Left renal pelvis (tissue), 4 donors: ENCODE measurements at regions not wholly inside any gene's neighbourhood (a gene's known extent, or its start where the extent isn't known, plus 50 kb on each side); places are given as distances from the start of the nearest gene placed in this dataset.
A peak's percentile ranks its signal among the peaks of the same experiment; 100 is the strongest.

Experiments used
- DNase-seq, 4 donors: peaks; one replicate each; pipeline ENCODE4 v3.0.0-alpha.2; 2013; ENCODE audit warnings: low read depth in 4 of 4, low spot score in 3 of 4

GRCh38 chr3:104632947-104633346 lies 733.8 kb upstream of the ALCAM start:
- no peak for DNase-seq

GRCh38 chr3:104635872-104636580 lies 730.7 kb upstream of the ALCAM start:
- DNase-seq: no peak

GRCh38 chr3:104642827-104643226 lies 723.9 kb upstream of the ALCAM start:
- DNase-seq: peak in 1 of 4 donors; percentile 6

- DNase-seq: no peak
These were observed 720.5 kb upstream of the ALCAM start for GRCh38 chr3:104646196-104646595.

GRCh38 chr3:104648823-104649222 lies 717.9 kb upstream of the ALCAM start:
- DNase-seq: no peak

- DNase-seq: no peak
These were observed 697.6 kb upstream of the ALCAM start for GRCh38 chr3:104669083-104669482.

- DNase-seq: no peak
These were observed 694.4 kb upstream of the ALCAM start for GRCh38 chr3:104672331-104672730.

GRCh38 chr3:104673981-104674380 lies 692.7 kb upstream of the ALCAM start:
- no peak for DNase-seq

GRCh38 chr3:104676241-104676640 lies 690.5 kb upstream of the ALCAM start:
- DNase-seq: no peak

- no peak for DNase-seq
These were observed 688.8 kb upstream of the ALCAM start for GRCh38 chr3:104677932-104678331.

GRCh38 chr3:104685492-104685891 lies 681.2 kb upstream of the ALCAM start:
- no peak for DNase-seq

GRCh38 chr3:104687362-104687761 lies 679.3 kb upstream of the ALCAM start:
- DNase-seq: no peak

GRCh38 chr3:104696470-104696869 lies 670.2 kb upstream of the ALCAM start:
- DNase-seq: no peak

GRCh38 chr3:104711406-104711805 lies 655.3 kb upstream of the ALCAM start:
- no peak for DNase-seq

- no peak for DNase-seq
These were observed 650.7 kb upstream of the ALCAM start for GRCh38 chr3:104715972-104716371.

- no peak for DNase-seq
These were observed 648.9 kb upstream of the ALCAM start for GRCh38 chr3:104717828-104718196.

- DNase-seq: no peak
These were observed 643.7 kb upstream of the ALCAM start for GRCh38 chr3:104723000-104723399.

- DNase-seq: no peak
These were observed 635.6 kb upstream of the ALCAM start for GRCh38 chr3:104731074-104731473.

- DNase-seq: no peak
These were observed 632.1 kb upstream of the ALCAM start for GRCh38 chr3:104734627-104735026.

- no peak for DNase-seq
These were observed 631.0 kb upstream of the ALCAM start for GRCh38 chr3:104735691-104736090.

- DNase-seq: no peak
These were observed 628.4 kb upstream of the ALCAM start for GRCh38 chr3:104738271-104738670.

- no peak for DNase-seq
These were observed 625.8 kb upstream of the ALCAM start for GRCh38 chr3:104740874-104741379.

- DNase-seq: no peak
These were observed 624.7 kb upstream of the ALCAM start for GRCh38 chr3:104742044-104742443.
